Tibial nerve (tissue), 4 donors: ENCODE measurements at regions not wholly inside any gene's neighbourhood (a gene's known extent, or its start where the extent isn't known, plus 50 kb on each side); places are given as distances from the start of the nearest gene placed in this dataset.

Experiments
- DNase-seq, 2 donors: peaks; one replicate each; pipeline ENCODE4 v3.0.0-alpha.2; 2019; ENCODE audit warnings: low spot score in 2 of 2
- H3K27ac ChIP-seq, 4 donors: fragments of 200-600 bp; sonication (generic) in 3 of 4; one replicate each; pipeline ENCODE4 v1.5.1; 2017 to 2019; ENCODE audit warnings: mild to moderate bottlenecking in 1 of 4
- H3K27me3 ChIP-seq, 2 donors: fragments of 200-600 bp; sonication (generic) in 1 of 2; one replicate each; pipeline versions ENCODE4 v1.5.1 to v1.6.0; 2017 to 2019
- H3K36me3 ChIP-seq, 3 donors: fragments of 200-600 bp; sonication (generic); one replicate each; pipeline ENCODE4 v1.5.1; 2018 to 2019
- H3K4me1 ChIP-seq, 4 donors: fragments of 200-600 bp; sonication (generic) in 3 of 4; one replicate each; pipeline ENCODE4 v1.5.1; 2017 to 2019
- H3K4me3 ChIP-seq, 4 donors: fragments of 200-600 bp; sonication (generic) in 3 of 4; one replicate each; pipeline ENCODE4 v1.5.1; 2017 to 2019; ENCODE audit warnings: mild to moderate bottlenecking in 1 of 4, moderate library complexity in 1 of 4
- H3K9me3 ChIP-seq, 4 donors: fragments of 200-600 bp; sonication (generic) in 3 of 4; one replicate each; pipeline ENCODE4 v1.5.1; 2017 to 2019
- EP300 ChIP-seq, 2 donors: sonication (generic); formaldehyde crosslinking; IDR thresholded peaks; one replicate each; pipeline ENCODE4 v1.6.1; 2017; ENCODE audit warnings: antibody characterized with exemption in 2 of 2, mild to moderate bottlenecking in 1 of 2
- POLR2A ChIP-seq, 2 donors: fragments of 450-650 bp; IDR thresholded peaks; one replicate each; pipeline ENCODE4 v1.6.1; 2017; ENCODE audit warnings: antibody characterized with exemption in 2 of 2, mild to moderate bottlenecking in 2 of 2, moderate library complexity in 2 of 2
- WGBS, 2 donors: methylation state at CpG; one replicate each; pipeline ENCODE4 v1.1.5; 2018; 5-methylcytosine and 5-hydroxymethylcytosine counted together
- TF ChIP-seq, protein P1 (sequence below), 5 experiments: fragments of 200-600 bp in 3 of 5; fragments of 450-650 bp in 2 of 5; sonication (generic) in 3 of 5; IDR thresholded peaks; one replicate each; pipeline ENCODE4 v1.5.1; 2016 to 2019; ENCODE audit warnings: antibody characterized with exemption in 5 of 5, mild to moderate bottlenecking in 3 of 5, moderate library complexity in 2 of 5

DNA sequence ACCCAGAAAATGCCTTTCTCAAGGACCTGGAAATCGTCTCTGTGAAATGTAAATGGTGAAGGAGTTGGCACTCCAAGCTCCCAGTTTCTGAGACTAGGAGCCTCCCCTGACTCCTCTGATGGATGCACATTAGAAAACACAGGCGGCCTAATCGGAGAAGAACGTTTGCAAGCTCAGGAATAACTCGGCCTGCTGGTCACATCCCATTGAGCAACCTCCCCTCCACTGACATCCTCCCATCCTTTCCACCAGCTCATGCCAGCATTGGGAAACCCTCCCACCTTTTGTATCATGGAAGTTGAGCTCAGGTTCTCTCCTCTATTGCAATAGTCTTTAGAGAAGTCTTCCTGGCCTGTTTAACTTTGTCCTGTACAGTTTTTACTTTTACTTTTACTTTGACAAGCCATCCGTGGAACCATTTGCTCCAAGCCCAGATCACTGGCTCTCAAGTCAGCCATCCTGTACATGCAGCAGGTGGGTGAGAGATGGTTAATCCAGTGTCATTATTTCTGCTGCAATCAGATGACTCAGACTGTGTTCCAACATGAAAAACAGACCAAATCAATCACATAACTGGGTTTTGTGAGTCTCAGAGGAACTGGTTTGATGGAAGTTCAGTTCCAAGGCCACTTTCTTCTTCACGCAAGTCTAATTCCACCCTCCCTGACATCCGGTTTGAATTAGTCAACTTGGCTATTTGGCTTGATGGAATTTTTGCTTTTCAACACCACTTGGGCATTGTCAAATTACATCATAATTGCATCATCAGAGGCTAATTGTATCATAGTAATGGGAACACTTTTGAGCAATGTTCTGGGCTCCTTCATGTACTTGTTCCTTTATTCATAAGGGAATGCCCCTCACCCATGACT is 619.4 kb upstream of the CDH4 start:
- H3K4me3 ChIP-seq: no peak overlapping the region
- no peaks in the 10 kb centered on the region for H3K9me3 ChIP-seq
- H3K27me3 ChIP-seq: no peaks in the 10 kb centered on the region
- whole genome bisulfite sequencing, 2 donors: 66 to 72% methylated on average over 8 of the region's 8 CpGs
- H3K36me3 ChIP-seq: no peaks in the 10 kb centered on the region
- H3K4me1 ChIP-seq: no peaks in the 10 kb centered on the region
- H3K27ac ChIP-seq: no peak overlapping the region
- peak in 1 of 2 donors; percentile 39 for DNase-seq
- TF ChIP-seq, protein P1, sequence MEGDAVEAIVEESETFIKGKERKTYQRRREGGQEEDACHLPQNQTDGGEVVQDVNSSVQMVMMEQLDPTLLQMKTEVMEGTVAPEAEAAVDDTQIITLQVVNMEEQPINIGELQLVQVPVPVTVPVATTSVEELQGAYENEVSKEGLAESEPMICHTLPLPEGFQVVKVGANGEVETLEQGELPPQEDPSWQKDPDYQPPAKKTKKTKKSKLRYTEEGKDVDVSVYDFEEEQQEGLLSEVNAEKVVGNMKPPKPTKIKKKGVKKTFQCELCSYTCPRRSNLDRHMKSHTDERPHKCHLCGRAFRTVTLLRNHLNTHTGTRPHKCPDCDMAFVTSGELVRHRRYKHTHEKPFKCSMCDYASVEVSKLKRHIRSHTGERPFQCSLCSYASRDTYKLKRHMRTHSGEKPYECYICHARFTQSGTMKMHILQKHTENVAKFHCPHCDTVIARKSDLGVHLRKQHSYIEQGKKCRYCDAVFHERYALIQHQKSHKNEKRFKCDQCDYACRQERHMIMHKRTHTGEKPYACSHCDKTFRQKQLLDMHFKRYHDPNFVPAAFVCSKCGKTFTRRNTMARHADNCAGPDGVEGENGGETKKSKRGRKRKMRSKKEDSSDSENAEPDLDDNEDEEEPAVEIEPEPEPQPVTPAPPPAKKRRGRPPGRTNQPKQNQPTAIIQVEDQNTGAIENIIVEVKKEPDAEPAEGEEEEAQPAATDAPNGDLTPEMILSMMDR (IDR thresholded peaks at IDR 0.05): no peak
- peak; percentile 14 to 87 for TF ChIP-seq EP300 (IDR thresholded peaks at IDR 0.05)
- no peak for TF ChIP-seq POLR2A (IDR thresholded peaks at IDR 0.05)

DNA sequence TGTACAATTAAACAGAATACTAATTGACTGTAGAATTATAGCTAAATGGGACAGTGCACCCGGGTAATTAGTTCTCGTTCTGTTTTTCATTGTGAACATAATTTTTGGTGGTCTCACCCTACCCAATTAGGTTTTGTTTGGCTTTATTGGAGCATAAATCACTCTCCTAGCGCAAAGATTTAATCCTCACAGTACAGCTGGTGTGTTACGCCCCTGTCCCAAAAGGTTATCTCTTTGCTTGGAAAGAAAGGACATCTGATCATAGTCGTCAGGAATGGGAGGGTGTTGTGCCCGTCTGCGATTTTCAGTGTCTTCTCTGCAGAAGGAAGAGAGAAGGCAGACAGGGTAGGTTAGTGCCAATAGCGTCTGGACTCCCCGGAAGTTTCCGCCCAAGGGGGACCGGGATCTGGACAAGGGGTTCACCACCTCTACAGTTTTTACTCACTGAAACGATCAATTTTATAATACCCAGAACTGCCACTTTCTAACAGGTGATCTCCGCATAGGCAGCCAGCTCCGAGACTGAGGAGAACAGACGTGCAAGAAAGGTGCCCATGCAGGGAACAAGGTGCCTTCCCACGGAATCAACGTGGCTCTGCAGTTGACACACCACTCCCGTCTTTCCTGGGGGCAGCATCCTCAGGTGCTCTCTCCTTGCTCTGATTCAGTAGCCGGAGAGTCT is 617.4 kb upstream of the CDH4 start:
- peaks cover 0 to 5% (median 0%) of the 10 kb centered on the region in 4 donors for H3K4me1 ChIP-seq
- H3K27ac ChIP-seq: no peak overlapping the region
- H3K36me3 ChIP-seq: no peaks in the 10 kb centered on the region
- no peak for DNase-seq
- H3K9me3 ChIP-seq: no peaks in the 10 kb centered on the region
- no peaks in the 10 kb centered on the region for H3K27me3 ChIP-seq
- 82 to 87% methylated on average over 19 of the region's 19 CpGs for WGBS, 2 donors
- TF ChIP-seq EP300 (IDR thresholded peaks at IDR 0.05) (no peak), POLR2A (IDR thresholded peaks at IDR 0.05) (no peak)
- TF ChIP-seq, protein P1 (IDR thresholded peaks at IDR 0.05): no peak
- no peak overlapping the region for H3K4me3 ChIP-seq

DNA sequence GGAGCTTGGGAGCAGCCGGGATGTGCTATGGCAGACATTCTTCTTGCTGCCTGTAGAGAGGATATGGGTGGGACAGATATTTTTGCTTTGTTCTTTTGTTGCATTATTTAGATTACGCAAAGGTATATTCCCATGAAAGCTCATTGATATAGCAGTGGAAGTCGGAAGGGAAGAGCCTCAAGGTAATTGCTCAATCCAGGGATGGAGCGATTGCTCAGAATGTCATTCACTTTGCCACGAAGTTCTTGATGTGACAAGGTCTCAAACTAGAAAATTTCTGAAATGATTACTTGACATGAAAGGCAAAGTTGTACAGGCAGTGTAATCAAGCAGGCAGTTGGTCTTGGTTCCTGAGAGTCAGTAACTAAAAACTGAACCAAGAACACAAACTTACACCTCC is 615.6 kb upstream of the CDH4 start:
- DNase-seq: no peak
- TF ChIP-seq, protein P1 (IDR thresholded peaks at IDR 0.05): no peak
- TF ChIP-seq POLR2A (IDR thresholded peaks at IDR 0.05): no peak
- no peak for TF ChIP-seq EP300 (IDR thresholded peaks at IDR 0.05)
- Histone ChIP-seq H3K27me3 (no peaks in the 10 kb centered on the region), H3K9me3 (no peaks in the 10 kb centered on the region), H3K27ac (no peak overlapping the region), H3K36me3 (no peaks in the 10 kb centered on the region), H3K4me1 (peaks cover 0 to 5% (median 0%) of the 10 kb centered on the region in 4 donors), H3K4me3 (no peak overlapping the region)
- 87 to 95% methylated on average over 5 of the region's 5 CpGs for WGBS, 2 donors

DNA sequence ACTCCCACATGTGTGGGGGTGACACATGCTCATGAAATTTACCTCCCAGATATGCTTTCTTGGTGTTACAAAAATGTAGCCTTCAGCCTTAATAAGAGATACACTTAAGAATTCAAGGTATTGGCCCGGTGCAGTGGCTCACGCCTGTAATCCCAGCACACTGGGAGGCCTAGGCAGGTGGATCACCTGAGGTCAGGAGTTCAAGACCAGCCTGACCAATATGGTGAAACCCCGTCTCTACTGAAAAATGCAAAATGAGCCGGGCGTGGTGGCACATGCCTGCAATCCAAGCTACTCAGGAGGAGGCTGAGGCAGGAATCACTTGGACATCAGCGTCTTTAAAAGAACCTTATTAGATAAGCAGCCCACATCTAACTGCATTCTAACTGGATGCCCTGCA is 614.3 kb upstream of the CDH4 start:
- Histone ChIP-seq H3K36me3 (no peaks in the 10 kb centered on the region), H3K4me1 (peaks cover 0 to 5% (median 0%) of the 10 kb centered on the region in 4 donors), H3K27me3 (no peaks in the 10 kb centered on the region), H3K4me3 (no peak overlapping the region), H3K27ac (no peak overlapping the region), H3K9me3 (no peaks in the 10 kb centered on the region)
- TF ChIP-seq EP300 (IDR thresholded peaks at IDR 0.05): no peak
- TF ChIP-seq POLR2A (IDR thresholded peaks at IDR 0.05): no peak
- TF ChIP-seq, protein P1 (IDR thresholded peaks at IDR 0.05): no peak
- 82 to 93% methylated on average over 6 of the region's 6 CpGs for WGBS, 2 donors
- DNase-seq: no peak
